ENCODE measurements at regions not wholly inside any gene's neighbourhood (a gene's known extent, or its start where the extent isn't known, plus 50 kb on each side); places are given as distances from the start of the nearest gene placed in this dataset.
A peak's percentile ranks its signal among the peaks of the same experiment; 100 is the strongest.

DNA sequence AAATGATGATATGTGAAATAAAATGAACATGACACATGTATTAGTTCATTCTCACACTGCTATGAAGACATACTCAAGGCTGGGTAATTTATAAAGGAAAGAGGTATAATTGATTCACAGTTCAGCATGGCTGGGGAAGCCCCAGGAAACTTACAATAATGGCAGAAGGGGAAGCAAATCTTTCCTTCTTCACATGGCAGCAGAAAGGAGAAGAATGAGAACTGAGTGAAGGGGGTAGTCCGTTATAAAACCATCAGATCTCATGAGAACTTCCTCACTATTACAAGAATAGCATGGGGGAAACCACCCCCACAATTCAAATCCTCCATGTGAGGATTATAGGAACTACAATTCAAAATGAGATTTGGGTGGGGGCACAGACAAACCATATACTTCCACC is 243.9 kb upstream of the GYPA start:
- FAIRE-seq, result peak; percentile 38
- TF ChIP-seq, protein P1, sequence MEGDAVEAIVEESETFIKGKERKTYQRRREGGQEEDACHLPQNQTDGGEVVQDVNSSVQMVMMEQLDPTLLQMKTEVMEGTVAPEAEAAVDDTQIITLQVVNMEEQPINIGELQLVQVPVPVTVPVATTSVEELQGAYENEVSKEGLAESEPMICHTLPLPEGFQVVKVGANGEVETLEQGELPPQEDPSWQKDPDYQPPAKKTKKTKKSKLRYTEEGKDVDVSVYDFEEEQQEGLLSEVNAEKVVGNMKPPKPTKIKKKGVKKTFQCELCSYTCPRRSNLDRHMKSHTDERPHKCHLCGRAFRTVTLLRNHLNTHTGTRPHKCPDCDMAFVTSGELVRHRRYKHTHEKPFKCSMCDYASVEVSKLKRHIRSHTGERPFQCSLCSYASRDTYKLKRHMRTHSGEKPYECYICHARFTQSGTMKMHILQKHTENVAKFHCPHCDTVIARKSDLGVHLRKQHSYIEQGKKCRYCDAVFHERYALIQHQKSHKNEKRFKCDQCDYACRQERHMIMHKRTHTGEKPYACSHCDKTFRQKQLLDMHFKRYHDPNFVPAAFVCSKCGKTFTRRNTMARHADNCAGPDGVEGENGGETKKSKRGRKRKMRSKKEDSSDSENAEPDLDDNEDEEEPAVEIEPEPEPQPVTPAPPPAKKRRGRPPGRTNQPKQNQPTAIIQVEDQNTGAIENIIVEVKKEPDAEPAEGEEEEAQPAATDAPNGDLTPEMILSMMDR (IDR thresholded peaks at IDR 0.05; ENCODE audit: insufficient read depth, missing control alignments), result no peak
- no peak for DNase-seq (ENCODE audit: insufficient read length, low spot score)

DNA sequence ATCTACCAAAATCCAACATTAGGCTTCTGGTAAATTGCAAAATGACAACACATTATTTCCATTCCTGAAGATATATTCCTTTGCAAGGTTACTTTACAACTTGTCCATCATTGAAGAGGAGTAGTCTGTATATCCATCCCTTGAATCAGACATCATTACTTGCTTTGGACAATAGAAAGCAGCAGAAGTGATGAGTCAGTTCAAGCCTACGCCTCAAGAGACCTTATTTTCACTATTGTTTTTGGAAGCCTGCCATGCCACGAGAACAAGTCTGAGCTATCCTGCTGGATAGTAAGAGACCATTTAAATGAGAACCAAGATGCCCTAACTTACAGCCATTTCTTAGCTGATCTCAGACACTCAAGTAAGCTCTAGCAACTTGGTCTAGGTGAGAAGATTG is 246.0 kb upstream of the HHIP start:
- no peak for DNase-seq (ENCODE audit: insufficient read length, low spot score)

DNA sequence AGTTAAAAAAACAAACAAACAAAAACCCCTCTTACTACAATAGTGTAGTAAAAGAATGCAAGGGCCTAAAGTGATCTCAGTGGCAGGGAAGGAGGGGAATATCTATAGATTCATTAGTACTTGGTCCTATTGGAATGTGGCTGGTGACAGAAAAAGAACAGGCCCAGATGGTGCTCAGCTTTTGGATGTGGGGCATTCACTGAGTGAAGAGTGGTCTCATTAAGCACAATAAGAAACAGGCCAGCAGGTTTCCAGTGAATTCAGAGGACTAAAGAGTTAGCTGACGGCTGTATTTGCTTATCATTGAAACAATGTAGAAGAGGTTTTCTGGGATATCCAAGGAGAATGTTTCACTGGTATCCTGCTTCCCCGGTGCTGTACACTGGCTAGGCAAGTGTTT is 243.8 kb upstream of the HHIP start:
- FAIRE-seq, result no peak
- TF ChIP-seq, protein P1 (IDR thresholded peaks at IDR 0.05; ENCODE audit: insufficient read depth, missing control alignments), result no peak

More for the DNA sequence above, 246.0 kb upstream of the HHIP start:
- TF ChIP-seq, protein P1 (IDR thresholded peaks at IDR 0.05; ENCODE audit: insufficient read depth, missing control alignments), result no peak
- no peak for FAIRE-seq

DNA sequence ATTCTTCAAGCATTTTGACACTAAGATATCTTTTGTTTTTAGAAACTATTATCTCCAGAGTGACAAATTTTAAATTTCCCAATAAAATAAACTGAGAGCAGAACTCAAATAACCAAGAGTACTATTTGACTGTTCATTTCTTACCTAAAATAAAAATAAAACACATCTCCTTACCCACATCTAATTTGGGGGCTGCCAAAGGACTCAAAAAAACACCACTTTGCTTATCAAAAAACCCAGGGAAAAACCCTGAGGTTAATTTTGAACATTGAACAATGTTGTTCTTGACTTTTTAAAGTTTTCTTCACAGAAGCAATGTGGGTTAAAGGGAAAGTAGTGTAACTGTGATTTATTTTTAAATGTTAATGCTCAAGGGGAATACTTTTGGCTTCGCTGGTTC is 243.0 kb upstream of the HHIP start:
- TF ChIP-seq, protein P1 (IDR thresholded peaks at IDR 0.05; ENCODE audit: insufficient read depth, missing control alignments), result no peak
- DNase-seq (ENCODE audit: insufficient read length, low spot score) (no peak), FAIRE-seq (no peak)

More for the DNA sequence above, 243.8 kb upstream of the HHIP start:
- no peak for DNase-seq (ENCODE audit: insufficient read length, low spot score)

DNA sequence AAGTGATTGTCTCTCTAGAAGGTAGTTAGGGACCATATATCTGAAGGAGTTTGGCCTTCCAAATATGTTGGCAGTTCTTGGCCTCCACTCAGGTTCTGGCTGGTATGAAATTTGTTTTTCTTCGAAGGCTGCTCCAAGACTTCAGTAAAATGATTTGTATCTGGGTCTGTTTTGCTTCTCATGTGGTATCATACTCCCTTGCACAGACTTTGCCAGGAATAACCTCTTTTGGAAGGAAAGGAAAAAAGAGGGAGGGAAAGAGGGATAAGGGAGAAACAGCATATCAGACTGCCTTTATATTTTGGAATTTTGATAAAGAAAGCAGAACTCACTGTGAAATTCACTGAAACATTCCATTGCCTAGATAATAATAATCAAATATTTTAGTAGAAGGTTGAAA is 242.1 kb upstream of the HHIP start:
- TF ChIP-seq, protein P1 (IDR thresholded peaks at IDR 0.05; ENCODE audit: insufficient read depth, missing control alignments), result no peak
- DNase-seq (ENCODE audit: insufficient read length, low spot score) (no peak), FAIRE-seq (no peak)

DNA sequence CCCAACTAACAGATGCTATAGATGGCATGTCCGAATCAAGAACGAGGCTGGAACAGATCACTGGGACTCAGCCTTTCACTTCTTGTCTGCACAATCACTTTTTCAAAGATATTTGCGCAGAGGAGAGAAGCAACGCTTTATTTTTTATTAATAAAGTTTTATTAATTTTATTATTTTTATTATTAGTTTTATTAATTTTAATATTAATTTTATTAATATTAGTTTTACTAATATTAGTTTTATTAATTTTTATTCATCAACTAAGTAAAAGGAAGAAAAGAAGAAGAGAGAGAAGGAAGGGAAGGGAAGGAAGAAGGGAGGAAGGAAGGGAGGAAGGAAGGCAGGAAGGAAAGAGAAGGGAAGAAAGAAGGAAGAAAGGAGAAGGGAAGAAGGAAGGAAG is 236.4 kb upstream of the HHIP start:
- no peak for FAIRE-seq
- TF ChIP-seq, protein P1 (IDR thresholded peaks at IDR 0.05; ENCODE audit: insufficient read depth, missing control alignments), result no peak

DNA sequence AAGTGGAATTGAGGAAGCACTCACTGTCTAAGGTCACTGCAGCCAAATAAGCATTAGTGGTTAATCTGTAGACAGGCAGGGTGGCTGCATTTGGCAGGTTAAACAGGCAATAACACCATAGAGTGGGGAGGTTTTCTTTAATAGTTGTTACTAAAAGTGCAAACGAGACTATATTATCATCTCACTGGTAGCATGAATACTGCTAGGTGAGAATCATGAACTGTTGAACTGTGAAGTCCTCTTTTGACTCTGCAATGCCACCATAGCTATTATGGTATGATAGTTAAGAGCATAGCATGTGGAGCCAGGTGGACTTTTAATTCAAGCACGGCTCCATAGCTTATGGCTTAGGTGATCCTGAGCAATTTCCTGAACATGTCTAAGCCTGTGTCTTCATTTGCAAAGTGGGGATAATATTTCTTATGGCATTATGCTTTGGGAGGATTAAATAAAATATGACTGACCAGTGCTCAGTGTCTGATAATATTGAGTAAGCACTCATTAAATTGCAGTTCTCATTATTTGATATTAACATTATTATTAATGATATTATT is 235.6 kb upstream of the HHIP start:
- FAIRE-seq (peak; percentile 88), DNase-seq (ENCODE audit: insufficient read length, low spot score) (peak; percentile 21)
- TF ChIP-seq, protein P1 (IDR thresholded peaks at IDR 0.05; ENCODE audit: insufficient read depth, missing control alignments), result no peak

More for the DNA sequence above, 236.4 kb upstream of the HHIP start:
- no peak for DNase-seq (ENCODE audit: insufficient read length, low spot score)
